Activated CD4-positive, alpha-beta T cell treated with anti-CD3 and anti-CD28 coated beads, Interleukin-2, Interleukin-4, amounts not matched to agents 100 ng/mL and 50 ng/mL, durations not matched to agents 16 hours and 8 hours (primary cell): ENCODE measurements at regions not wholly inside any gene's neighbourhood (a gene's known extent, or its start where the extent isn't known, plus 50 kb on each side); places are given as distances from the start of the nearest gene placed in this dataset.

ENCODE experiments used
- DNase-seq: peaks from one replicate; pipeline ENCODE4 v3.0.0-alpha.2; 2020; ENCODE audit warnings: low spot score

GRCh38 chr22:49261616-49262015 is 566.1 kb downstream of the BRD1 start:
- DNase-seq, result no peak

GRCh38 chr22:49260681-49261580 is 566.7 kb downstream of the BRD1 start:
- DNase-seq, result no peak

GRCh38 chr22:49259839-49260615 is 567.6 kb downstream of the BRD1 start:
- DNase-seq, result no peak

DNA sequence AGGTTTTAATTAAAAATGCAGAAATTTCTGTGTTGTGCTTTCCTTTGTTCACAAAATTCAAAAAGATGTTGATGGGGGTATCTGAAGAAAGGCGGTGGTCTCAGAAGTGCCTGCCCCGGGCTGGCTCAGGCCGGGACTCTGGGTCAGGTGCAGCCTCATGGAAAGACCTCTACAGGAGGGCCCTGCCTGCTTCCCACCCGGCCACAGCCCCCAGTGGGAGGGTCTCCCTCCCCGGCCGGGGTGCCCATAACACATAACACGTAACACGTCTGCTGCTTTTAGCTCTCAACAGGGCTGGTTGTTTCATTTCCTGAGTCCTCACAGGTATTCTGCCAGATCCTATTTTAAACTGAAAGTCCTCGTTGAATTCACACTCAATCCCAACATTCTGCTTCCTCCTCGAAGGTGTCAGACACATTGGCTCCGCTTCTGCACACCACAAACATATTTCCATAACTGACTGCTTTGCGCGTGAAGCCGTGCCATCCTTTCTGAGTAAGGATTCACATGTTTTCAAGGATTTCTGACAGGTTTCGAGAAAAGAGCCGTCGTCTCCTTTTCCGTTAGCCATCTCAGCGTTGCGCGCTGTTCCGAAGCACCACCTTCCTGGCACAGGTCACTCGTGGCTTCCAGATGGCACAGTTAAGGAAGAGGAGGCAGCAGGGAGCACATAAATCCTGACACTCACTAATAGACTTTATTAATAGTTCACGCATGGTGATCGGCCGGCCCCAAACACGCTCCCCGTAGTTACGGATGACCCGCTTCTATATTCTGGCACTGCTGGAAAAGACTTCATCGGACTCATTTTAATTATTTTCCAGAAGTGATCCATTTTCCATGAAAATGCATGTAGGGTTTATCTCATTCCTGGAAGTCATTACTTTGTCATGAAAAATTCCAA is 569.3 kb downstream of the BRD1 start:
- no peak for DNase-seq

DNA sequence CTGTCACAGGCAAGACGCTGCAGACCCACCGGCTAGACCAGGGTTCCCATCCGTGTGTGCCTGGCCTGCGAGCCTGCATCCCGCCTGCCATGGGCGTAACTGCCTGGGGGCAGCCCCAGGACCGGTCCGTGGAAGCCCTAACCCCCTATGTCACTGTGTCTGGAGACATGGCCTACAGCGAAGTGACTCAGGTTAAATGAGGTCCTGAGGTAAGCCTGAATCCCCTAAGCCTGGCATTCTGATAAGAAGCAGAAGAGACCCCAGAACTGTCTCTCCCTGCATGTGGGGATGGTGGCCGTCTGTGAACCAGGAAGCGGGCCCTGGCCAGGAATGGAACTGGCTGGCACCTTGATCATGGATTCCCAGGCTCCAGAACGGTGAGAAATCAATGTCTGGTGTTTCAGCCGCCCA is 570.1 kb downstream of the BRD1 start:
- DNase-seq, result no peak

- no peak for DNase-seq
These were observed 571.8 kb downstream of the BRD1 start for GRCh38 chr22:49255741-49256318.

- DNase-seq, result no peak
These were observed 572.5 kb downstream of the BRD1 start for GRCh38 chr22:49255154-49255553.

DNA sequence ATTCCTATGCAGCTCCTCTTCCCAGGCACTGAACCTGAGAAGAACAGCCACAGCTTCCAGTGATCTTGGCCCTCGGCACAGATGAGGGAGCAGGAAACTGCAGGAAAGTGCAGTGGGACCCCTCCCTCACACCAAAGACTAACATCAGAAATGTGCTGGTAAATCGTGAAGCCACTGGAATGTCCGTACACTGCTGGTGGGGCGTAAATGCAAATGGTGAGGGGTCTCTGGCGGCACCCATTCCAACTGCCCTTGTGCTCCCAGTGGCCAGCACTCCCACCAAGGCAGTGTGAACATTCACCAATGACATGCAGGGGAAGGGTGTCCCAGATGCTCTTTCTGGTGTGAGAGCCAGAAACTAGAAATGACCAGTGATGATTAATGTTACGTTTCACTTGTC is 574.0 kb downstream of the BRD1 start:
- no peak for DNase-seq

GRCh38 chr22:49251371-49251770 is 576.3 kb downstream of the BRD1 start:
- no peak for DNase-seq

- DNase-seq, result no peak
These were observed 580.3 kb downstream of the BRD1 start for GRCh38 chr22:49247194-49247924.

GRCh38 chr22:49244466-49245420 is 582.9 kb downstream of the BRD1 start:
- no peak for DNase-seq

DNA sequence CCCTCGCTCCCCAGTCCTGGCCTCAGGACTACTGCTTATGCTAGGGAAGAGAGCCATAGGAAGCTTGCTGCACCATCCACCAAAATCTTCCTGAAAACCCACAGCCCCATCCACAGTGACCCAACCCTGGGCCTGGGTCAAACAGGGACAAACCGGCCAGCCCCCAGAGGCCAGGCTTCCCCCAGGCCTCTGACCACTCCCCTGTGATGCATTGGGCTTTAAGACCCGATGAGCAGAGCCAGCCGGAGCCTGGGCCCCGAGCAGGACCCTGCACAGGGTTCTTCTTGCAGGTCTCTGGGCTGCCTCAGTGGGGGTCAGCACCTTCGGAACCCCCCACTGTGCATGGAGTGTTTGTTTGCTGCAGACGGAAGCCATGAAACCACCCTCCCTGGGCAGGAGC is 583.7 kb downstream of the BRD1 start:
- no peak for DNase-seq

GRCh38 chr22:49243335-49243734 is 584.3 kb downstream of the BRD1 start:
- DNase-seq, result no peak

GRCh38 chr22:49242480-49242879 is 585.2 kb downstream of the BRD1 start:
- no peak for DNase-seq

- no peak for DNase-seq
These were observed 586.4 kb downstream of the BRD1 start for GRCh38 chr22:49241174-49241851.

- no peak for DNase-seq
These were observed 587.2 kb downstream of the BRD1 start for GRCh38 chr22:49240472-49240871.

GRCh38 chr22:49240016-49240380 is 587.7 kb downstream of the BRD1 start:
- DNase-seq, result no peak

GRCh38 chr22:49239264-49240015 is 588.2 kb downstream of the BRD1 start:
- DNase-seq, result no peak
